ENCODE measurements at regions not wholly inside any gene's neighbourhood (a gene's known extent, or its start where the extent isn't known, plus 50 kb on each side); places are given as distances from the start of the nearest gene placed in this dataset.

GRCh38 chr1:68324316-68324715, 92.0 kb upstream of the WLS start:
- TF ChIP-seq CTCF (IDR thresholded peaks at IDR 0.05) (no peak), POLR2A (IDR thresholded peaks at IDR 0.05; ENCODE audit: low read depth) (no peak), POLR2AphosphoS5 (IDR thresholded peaks at IDR 0.05) (no peak), EP300 (IDR thresholded peaks at IDR 0.05) (no peak)

Measured in esophagus muscularis mucosa (tissue), 4 donors.